Skeletal muscle tissue (tissue), 3 donors: ENCODE measurements at regions not wholly inside any gene's neighbourhood (a gene's known extent, or its start where the extent isn't known, plus 50 kb on each side); places are given as distances from the start of the nearest gene placed in this dataset.

Experiments used
- H3K27ac ChIP-seq: one replicate; pipeline ENCODE4 v1.7.0; 2013; ENCODE audit warnings: mild to moderate bottlenecking, low read depth, low read length, inconsistent platforms
- H3K27me3 ChIP-seq, 3 donors: one replicate each; pipeline ENCODE4 v1.7.0; 2013; ENCODE audit warnings: low read length in 3 of 3; ENCODE audit not compliant: control insufficient read depth in 3 of 3, insufficient read depth in 3 of 3
- H3K36me3 ChIP-seq, 3 donors: one replicate each; pipeline ENCODE4 v1.7.0; 2013; ENCODE audit warnings: low read length in 3 of 3; ENCODE audit not compliant: control insufficient read depth in 3 of 3, insufficient read depth in 3 of 3
- H3K4me1 ChIP-seq, 3 donors: one replicate each; pipeline ENCODE4 v1.7.0; 2013; ENCODE audit warnings: low read length in 3 of 3, mild to moderate bottlenecking in 3 of 3; ENCODE audit not compliant: control insufficient read depth in 3 of 3, insufficient read depth in 3 of 3
- H3K4me3 ChIP-seq, 3 donors: one replicate each; pipeline ENCODE4 v1.7.0; 2013; ENCODE audit warnings: low read length in 3 of 3
- H3K9ac ChIP-seq, 3 donors: one replicate each; pipeline ENCODE4 v1.7.0; 2013; ENCODE audit warnings: low read length in 3 of 3, mild to moderate bottlenecking in 3 of 3, moderate library complexity in 2 of 3, low read depth in 1 of 3
- H3K9me3 ChIP-seq, 3 donors: one replicate each; pipeline ENCODE4 v1.7.0; 2013; ENCODE audit warnings: low read length in 3 of 3; ENCODE audit not compliant: control insufficient read depth in 3 of 3
- donor health status: Osteomylitis.

GRCh38 chr4:67134616-67135015 is 410.7 kb downstream of the CENPC start:
- Histone ChIP-seq H3K27ac (no peak overlapping the region), H3K36me3 (no peaks in the 10 kb centered on the region), H3K27me3 (no peaks in the 10 kb centered on the region), H3K4me1 (no peaks in the 10 kb centered on the region), H3K9me3 (no peaks in the 10 kb centered on the region), H3K4me3 (no peak overlapping the region), H3K9ac (no peak overlapping the region)

DNA sequence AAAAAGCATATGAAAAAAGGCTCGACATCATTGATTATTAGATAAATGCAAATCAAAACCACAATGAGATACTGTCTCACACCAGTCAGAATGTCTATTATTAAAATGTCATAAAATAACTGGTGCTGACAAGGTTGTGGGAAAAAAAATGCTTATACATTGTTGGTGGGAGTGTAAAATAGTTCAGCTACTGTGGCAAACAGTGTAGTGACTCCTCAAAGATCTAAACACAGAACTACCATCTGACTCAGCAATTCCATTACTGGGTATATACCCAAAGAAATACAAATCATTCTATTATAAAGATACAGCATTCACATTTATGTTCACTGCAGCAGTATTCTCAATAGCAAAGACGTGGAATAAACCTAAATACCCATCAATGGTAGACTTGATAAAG is 412.1 kb downstream of the CENPC start:
- H3K27ac ChIP-seq = no peak overlapping the region
- H3K4me3 ChIP-seq = no peak overlapping the region
- no peaks in the 10 kb centered on the region for H3K27me3 ChIP-seq
- no peaks in the 10 kb centered on the region for H3K9me3 ChIP-seq
- H3K4me1 ChIP-seq = no peaks in the 10 kb centered on the region
- no peak overlapping the region for H3K9ac ChIP-seq
- no peaks in the 10 kb centered on the region for H3K36me3 ChIP-seq

- Histone ChIP-seq H3K27ac (no peak overlapping the region), H3K27me3 (no peaks in the 10 kb centered on the region), H3K4me1 (no peaks in the 10 kb centered on the region)
These were observed 414.1 kb downstream of the CENPC start for GRCh38 chr4:67131224-67131623.

GRCh38 chr4:67130411-67130810 is 414.9 kb downstream of the CENPC start:
- Histone ChIP-seq H3K27ac (no peak overlapping the region), H3K9ac (no peak overlapping the region), H3K4me3 (no peak overlapping the region), H3K9me3 (no peaks in the 10 kb centered on the region), H3K36me3 (no peaks in the 10 kb centered on the region), H3K27me3 (no peaks in the 10 kb centered on the region), H3K4me1 (no peaks in the 10 kb centered on the region)

More at GRCh38 chr4:67131224-67131623, 414.1 kb downstream of the CENPC start:
- Histone ChIP-seq H3K9me3 (no peaks in the 10 kb centered on the region), H3K9ac (no peak overlapping the region), H3K4me3 (no peak overlapping the region), H3K36me3 (no peaks in the 10 kb centered on the region)

GRCh38 chr4:67126570-67126969 is 418.7 kb downstream of the CENPC start:
- Histone ChIP-seq H3K36me3 (no peaks in the 10 kb centered on the region), H3K9me3 (no peaks in the 10 kb centered on the region), H3K27ac (no peak overlapping the region), H3K4me1 (no peaks in the 10 kb centered on the region), H3K4me3 (no peak overlapping the region), H3K27me3 (no peaks in the 10 kb centered on the region), H3K9ac (no peak overlapping the region)

GRCh38 chr4:67125636-67126514 is 419.4 kb downstream of the CENPC start:
- Histone ChIP-seq H3K4me1 (no peaks in the 10 kb centered on the region), H3K36me3 (no peaks in the 10 kb centered on the region), H3K27me3 (no peaks in the 10 kb centered on the region), H3K4me3 (no peak overlapping the region), H3K9ac (no peak overlapping the region), H3K27ac (no peak overlapping the region), H3K9me3 (no peaks in the 10 kb centered on the region)

DNA sequence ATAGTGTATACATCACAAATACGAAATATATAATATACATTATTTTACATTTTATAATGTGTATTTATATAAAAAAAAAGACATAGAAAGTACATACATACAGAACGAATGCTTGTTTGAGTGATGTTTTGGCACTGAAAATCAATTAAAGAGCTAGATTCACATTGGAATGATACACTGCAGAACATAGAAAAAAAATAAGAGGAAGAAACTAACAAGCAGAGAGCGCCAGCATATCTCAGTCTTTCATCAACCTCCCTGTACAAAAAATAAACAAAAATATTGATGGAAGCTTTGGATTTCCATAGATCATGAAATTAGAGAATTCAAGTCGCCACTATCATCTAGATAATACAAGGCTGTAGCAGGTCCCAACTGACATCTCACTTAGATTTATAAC is 420.6 kb downstream of the CENPC start:
- Histone ChIP-seq H3K9me3 (no peaks in the 10 kb centered on the region), H3K36me3 (no peaks in the 10 kb centered on the region), H3K27ac (no peak overlapping the region), H3K4me1 (no peaks in the 10 kb centered on the region), H3K4me3 (no peak overlapping the region), H3K27me3 (no peaks in the 10 kb centered on the region), H3K9ac (no peak overlapping the region)

GRCh38 chr4:67122029-67122428 is 423.3 kb downstream of the CENPC start:
- Histone ChIP-seq H3K27ac (no peak overlapping the region), H3K9ac (no peak overlapping the region), H3K4me1 (no peaks in the 10 kb centered on the region), H3K4me3 (no peak overlapping the region), H3K36me3 (no peaks in the 10 kb centered on the region), H3K9me3 (no peaks in the 10 kb centered on the region), H3K27me3 (no peaks in the 10 kb centered on the region)

- Histone ChIP-seq H3K4me3 (no peak overlapping the region), H3K36me3 (no peaks in the 10 kb centered on the region), H3K4me1 (no peaks in the 10 kb centered on the region)
These were observed 424.9 kb downstream of the CENPC start for GRCh38 chr4:67120369-67120768.

GRCh38 chr4:67109276-67109675 is 436.0 kb downstream of the CENPC start:
- Histone ChIP-seq H3K36me3 (no peaks in the 10 kb centered on the region), H3K9ac (no peak overlapping the region), H3K27ac (no peak overlapping the region), H3K9me3 (no peaks in the 10 kb centered on the region), H3K4me3 (no peak overlapping the region), H3K4me1 (no peaks in the 10 kb centered on the region), H3K27me3 (no peaks in the 10 kb centered on the region)

More at GRCh38 chr4:67120369-67120768, 424.9 kb downstream of the CENPC start:
- H3K27me3 ChIP-seq = no peaks in the 10 kb centered on the region
- H3K27ac ChIP-seq = no peak overlapping the region
- H3K9ac ChIP-seq = no peak overlapping the region
- no peaks in the 10 kb centered on the region for H3K9me3 ChIP-seq
